Smooth muscle cell (in vitro differentiated cells): ENCODE measurements at regions not wholly inside any gene's neighbourhood (a gene's known extent, or its start where the extent isn't known, plus 50 kb on each side); places are given as distances from the start of the nearest gene placed in this dataset.
"Not testable (repeated sequence)": the region's sequence is repeated elsewhere in the genome, so short reads cannot be mapped to it uniquely, and the experiment has no call there.

Experiments
- DNase-seq: peaks from one replicate; lab custom pipeline; 2025; ENCODE audit not compliant: unreplicated experiment; lab: John Stamatoyannopoulos, UW
- H2AFZ ChIP-seq: fragments of 200-600 bp; sonication (generic); 2 replicates; pipeline ENCODE4 v1.6.0; 2016; ENCODE audit warnings: antibody characterized with exemption, low read depth, mild to moderate bottlenecking
- H3F3A ChIP-seq: fragments of 200-600 bp; sonication (generic); 2 replicates; pipeline ENCODE4 v1.6.0; 2017; ENCODE audit warnings: antibody characterized with exemption, low read depth
- H3K27ac ChIP-seq: fragments of 200-600 bp; sonication (generic); 2 replicates; pipeline ENCODE4 v1.5.1; 2016; ENCODE audit warnings: low read depth, mild to moderate bottlenecking
- H3K27me3 ChIP-seq: fragments of 200-600 bp; sonication (generic); 2 replicates; pipeline ENCODE4 v1.6.1; 2016; ENCODE audit warnings: low read depth, mild to moderate bottlenecking
- H3K36me3 ChIP-seq: fragments of 200-600 bp; sonication (generic); 2 replicates; pipeline ENCODE4 v1.5.1; 2016; ENCODE audit warnings: low read depth
- H3K4me1 ChIP-seq: fragments of 200-600 bp; sonication (generic); 2 replicates; pipeline ENCODE4 v1.5.1; 2016; ENCODE audit warnings: low read depth
- H3K4me2 ChIP-seq: fragments of 200-600 bp; sonication (generic); 2 replicates; pipeline ENCODE4 v1.6.0; 2016; ENCODE audit warnings: mild to moderate bottlenecking
- H3K4me3 ChIP-seq: fragments of 200-600 bp; sonication (generic); 2 replicates; pipeline ENCODE4 v1.5.1; 2016; ENCODE audit warnings: mild to moderate bottlenecking
- H3K79me2 ChIP-seq: fragments of 200-600 bp; sonication (generic); 2 replicates; pipeline ENCODE4 v1.6.0; 2016; ENCODE audit warnings: low read depth, mild to moderate bottlenecking
- H3K9ac ChIP-seq: fragments of 200-600 bp; sonication (generic); 2 replicates; pipeline ENCODE4 v1.6.0; 2016; ENCODE audit warnings: low read depth
- H3K9me3 ChIP-seq: fragments of 200-600 bp; sonication (generic); replicated peaks from 2 replicates; pipeline ENCODE4 v1.5.1; 2016; ENCODE audit warnings: low read depth
- H4K20me1 ChIP-seq: fragments of 200-600 bp; sonication (generic); 2 replicates; pipeline ENCODE4 v1.6.0; 2016; ENCODE audit warnings: low read depth
- CTCF ChIP-seq: fragments of 200-600 bp; sonication (generic); IDR thresholded peaks from 2 replicates; pipeline ENCODE4 v1.5.1; 2017; ENCODE audit warnings: borderline replicate concordance, mild to moderate bottlenecking, antibody characterized with exemption; ENCODE audit not compliant: insufficient read depth, poor library complexity, severe bottlenecking
- WGBS: methylation state at CpG from one replicate; pipeline ENCODE4 v1.1.7; 2016; ENCODE audit warnings: low lambda C conversion rate; 5-methylcytosine and 5-hydroxymethylcytosine counted together

GRCh38 chr4:34000356-34000755 is 2244.0 kb downstream of the ARAP2 start:
- no peak overlapping the region for H2AFZ ChIP-seq
- H3K27me3 ChIP-seq, result no peaks in the 10 kb centered on the region
- TF ChIP-seq CTCF, result no peak
- no peaks in the 10 kb centered on the region for H3F3A ChIP-seq
- no peak for DNase-seq
- H3K36me3 ChIP-seq, result no peaks in the 10 kb centered on the region
- no peak overlapping the region for H3K4me3 ChIP-seq
- no peaks in the 10 kb centered on the region for H3K79me2 ChIP-seq
- H3K9ac ChIP-seq, result no peak overlapping the region
- no peaks in the 10 kb centered on the region for H4K20me1 ChIP-seq
- no peaks in the 10 kb centered on the region for H3K9me3 ChIP-seq
- peaks cover 9% of the 10 kb centered on the region for H3K4me1 ChIP-seq
- no peak overlapping the region for H3K4me2 ChIP-seq
- H3K27ac ChIP-seq, result no peak overlapping the region
- WGBS, result 87% methylated on average over 3 of the region's 3 CpGs

GRCh38 chr4:34006540-34006939 is 2237.8 kb downstream of the ARAP2 start:
- H3F3A ChIP-seq, H3K27ac ChIP-seq, H3K36me3 ChIP-seq, H4K20me1 ChIP-seq, H3K27me3 ChIP-seq, H2AFZ ChIP-seq, H3K4me2 ChIP-seq, H3K4me1 ChIP-seq, H3K9me3 ChIP-seq, H3K9ac ChIP-seq, H3K79me2 ChIP-seq, DNase-seq, H3K4me3 ChIP-seq: not testable (repeated sequence)
- WGBS, result 91% methylated on average over 1 of the region's 1 CpG

GRCh38 chr4:34009951-34010350 is 2234.4 kb downstream of the ARAP2 start:
- Histone ChIP-seq H3K27ac (no peak overlapping the region), H3K27me3 (no peaks in the 10 kb centered on the region), H4K20me1 (no peaks in the 10 kb centered on the region), H3K9ac (no peak overlapping the region), H3F3A (no peaks in the 10 kb centered on the region), H3K4me3 (no peak overlapping the region), H3K4me2 (no peak overlapping the region), H2AFZ (no peak overlapping the region), H3K36me3 (no peaks in the 10 kb centered on the region), H3K9me3 (no peaks in the 10 kb centered on the region), H3K4me1 (no peaks in the 10 kb centered on the region), H3K79me2 (no peaks in the 10 kb centered on the region)
- 69% methylated on average over 1 of the region's 1 CpG for WGBS
- no peak for DNase-seq
- no peak for TF ChIP-seq CTCF

- DNase-seq, result no peak
- Histone ChIP-seq H2AFZ (no peak overlapping the region), H3K4me1 (no peaks in the 10 kb centered on the region), H3K4me3 (no peak overlapping the region), H3F3A (no peaks in the 10 kb centered on the region), H3K36me3 (no peaks in the 10 kb centered on the region), H3K4me2 (no peak overlapping the region), H3K9ac (no peak overlapping the region), H3K9me3 (no peaks in the 10 kb centered on the region), H4K20me1 (no peaks in the 10 kb centered on the region), H3K79me2 (no peaks in the 10 kb centered on the region), H3K27me3 (no peaks in the 10 kb centered on the region), H3K27ac (no peak overlapping the region)
- 85% methylated on average over 6 of the region's 6 CpGs for WGBS
- no peak for TF ChIP-seq CTCF
These were observed 2233.4 kb downstream of the ARAP2 start for GRCh38 chr4:34010751-34011519.
